IMR-90 (cell line): ENCODE measurements at regions not wholly inside any gene's neighbourhood (a gene's known extent, or its start where the extent isn't known, plus 50 kb on each side); places are given as distances from the start of the nearest gene placed in this dataset.

Experiments
- CEBPB ChIP-seq: IDR thresholded peaks from 2 replicates; pipeline ENCODE4 v1.6.1; 2012; ENCODE audit warnings: low read depth, low read length, improper control_type of control experiment
- FOS ChIP-seq: fragments of 150-350 bp; IDR thresholded peaks from 2 replicates; pipeline ENCODE4 v1.6.1; 2016; ENCODE audit warnings: low read depth, low read length
- MAFK ChIP-seq: IDR thresholded peaks from 2 replicates; pipeline ENCODE4 v1.6.1; 2012; ENCODE audit warnings: low read depth, low read length, improper control_type of control experiment
- MXI1 ChIP-seq: IDR thresholded peaks from 2 replicates; pipeline ENCODE4 v1.6.1; 2012; ENCODE audit warnings: low read depth, mild to moderate bottlenecking, low read length, moderate library complexity, borderline replicate concordance
- NFE2L2 ChIP-seq: fragments of 150-350 bp; IDR thresholded peaks from 2 replicates; pipeline ENCODE4 v1.6.1; 2016; ENCODE audit warnings: low read depth, mild to moderate bottlenecking, low read length
- POLR2A ChIP-seq: IDR thresholded peaks from 2 replicates; pipeline ENCODE4 v1.6.1; 2012; ENCODE audit warnings: mild to moderate bottlenecking, low read depth, low read length
- RAD21 ChIP-seq: IDR thresholded peaks from 2 replicates; pipeline ENCODE4 v1.6.1; 2012; ENCODE audit warnings: low read length, improper control_type of control experiment
- RCOR1 ChIP-seq: IDR thresholded peaks from 2 replicates; pipeline ENCODE4 v1.6.1; 2012; ENCODE audit warnings: mild to moderate bottlenecking, low read length, improper control_type of control experiment; ENCODE audit not compliant: insufficient replicate concordance
- RFX5 ChIP-seq: IDR thresholded peaks from 2 replicates; pipeline ENCODE4 v1.8.0; 2012; ENCODE audit warnings: low read depth, mild to moderate bottlenecking, low read length, moderate library complexity
- SMC3 ChIP-seq: fragments of 150-350 bp; IDR thresholded peaks from 2 replicates; pipeline ENCODE4 v1.6.1; 2016; ENCODE audit warnings: low read depth, mild to moderate bottlenecking, antibody characterized with exemption, low read length, moderate library complexity
- TF ChIP-seq, protein P1 (sequence below): conservative IDR thresholded peaks from 2 replicates; pipeline ENCODE4 v1.5.1; 2012; ENCODE audit warnings: mild to moderate bottlenecking, low read depth, low read length, improper control_type of control experiment
- TF ChIP-seq, protein P2 (sequence below): fragments of 150-350 bp; IDR thresholded peaks from 2 replicates; pipeline ENCODE4 v1.6.1; 2017; ENCODE audit warnings: mild to moderate bottlenecking, antibody characterized with exemption, low read length, low read depth

DNA sequence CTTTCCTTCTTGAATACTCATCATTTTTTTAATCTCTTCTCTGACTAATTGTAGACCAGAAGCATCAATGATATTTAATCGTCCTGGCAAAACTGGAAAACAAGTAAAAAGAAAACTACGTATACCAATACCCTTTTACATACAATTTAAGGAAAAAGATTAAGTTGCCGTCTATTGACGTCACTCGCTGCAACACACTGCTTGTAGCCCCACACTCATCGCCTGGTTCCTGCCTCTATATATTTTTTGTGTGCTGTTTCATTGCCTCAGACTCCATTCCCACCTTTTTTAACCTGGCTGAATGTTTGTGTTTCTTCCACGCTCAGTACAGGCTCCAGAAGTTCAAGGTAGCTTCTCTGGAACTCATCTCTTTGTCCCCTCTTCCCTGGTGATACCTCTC, 536.2 kb downstream of the METTL4 start:
- TF ChIP-seq, protein P1, sequence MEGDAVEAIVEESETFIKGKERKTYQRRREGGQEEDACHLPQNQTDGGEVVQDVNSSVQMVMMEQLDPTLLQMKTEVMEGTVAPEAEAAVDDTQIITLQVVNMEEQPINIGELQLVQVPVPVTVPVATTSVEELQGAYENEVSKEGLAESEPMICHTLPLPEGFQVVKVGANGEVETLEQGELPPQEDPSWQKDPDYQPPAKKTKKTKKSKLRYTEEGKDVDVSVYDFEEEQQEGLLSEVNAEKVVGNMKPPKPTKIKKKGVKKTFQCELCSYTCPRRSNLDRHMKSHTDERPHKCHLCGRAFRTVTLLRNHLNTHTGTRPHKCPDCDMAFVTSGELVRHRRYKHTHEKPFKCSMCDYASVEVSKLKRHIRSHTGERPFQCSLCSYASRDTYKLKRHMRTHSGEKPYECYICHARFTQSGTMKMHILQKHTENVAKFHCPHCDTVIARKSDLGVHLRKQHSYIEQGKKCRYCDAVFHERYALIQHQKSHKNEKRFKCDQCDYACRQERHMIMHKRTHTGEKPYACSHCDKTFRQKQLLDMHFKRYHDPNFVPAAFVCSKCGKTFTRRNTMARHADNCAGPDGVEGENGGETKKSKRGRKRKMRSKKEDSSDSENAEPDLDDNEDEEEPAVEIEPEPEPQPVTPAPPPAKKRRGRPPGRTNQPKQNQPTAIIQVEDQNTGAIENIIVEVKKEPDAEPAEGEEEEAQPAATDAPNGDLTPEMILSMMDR, result no peak
- TF ChIP-seq RAD21, result no peak
- no peak for TF ChIP-seq RCOR1
- no peak for TF ChIP-seq POLR2A
- TF ChIP-seq FOS, result no peak
- TF ChIP-seq CEBPB, result no peak
- TF ChIP-seq, protein P2, sequence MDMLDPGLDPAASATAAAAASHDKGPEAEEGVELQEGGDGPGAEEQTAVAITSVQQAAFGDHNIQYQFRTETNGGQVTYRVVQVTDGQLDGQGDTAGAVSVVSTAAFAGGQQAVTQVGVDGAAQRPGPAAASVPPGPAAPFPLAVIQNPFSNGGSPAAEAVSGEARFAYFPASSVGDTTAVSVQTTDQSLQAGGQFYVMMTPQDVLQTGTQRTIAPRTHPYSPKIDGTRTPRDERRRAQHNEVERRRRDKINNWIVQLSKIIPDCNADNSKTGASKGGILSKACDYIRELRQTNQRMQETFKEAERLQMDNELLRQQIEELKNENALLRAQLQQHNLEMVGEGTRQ, result no peak
- no peak for TF ChIP-seq RFX5
- TF ChIP-seq SMC3, result no peak
- TF ChIP-seq MXI1, result no peak
- no peak for TF ChIP-seq NFE2L2
- no peak for TF ChIP-seq MAFK
